Stimulated activated CD4-positive, alpha-beta T cell treated with anti-CD3 and anti-CD28 coated beads, Interleukin-4, amount 100 ng/mL, for 4 hours (primary cell): ENCODE measurements at regions not wholly inside any gene's neighbourhood (a gene's known extent, or its start where the extent isn't known, plus 50 kb on each side); places are given as distances from the start of the nearest gene placed in this dataset.

Experiments
- DNase-seq, 2 experiments: peaks; one replicate each; pipeline ENCODE4 v3.0.0-alpha.2; 2020

GRCh38 chr20:1707588-1708449, 50.2 kb upstream of the SIRPG start:
- no peak for DNase-seq
